Body of pancreas (tissue), 4 donors: ENCODE measurements at regions not wholly inside any gene's neighbourhood (a gene's known extent, or its start where the extent isn't known, plus 50 kb on each side); places are given as distances from the start of the nearest gene placed in this dataset.

Experiments
- ATAC-seq: fragments of 150-250 bp; one replicate; pipeline ENCODE4 v1.9.1; 2016
- DNase-seq, 4 donors: peaks; one replicate each; pipeline ENCODE4 v3.0.0-alpha.2; 2019
- H3K27ac ChIP-seq, 4 donors: fragments of 200-600 bp; sonication (generic); 1 replicate in 3 of 4; 2 replicates in 1 of 4; pipeline versions ENCODE4 v1.5.1 to v1.6.1; 2016 to 2019; ENCODE audit warnings: mild to moderate bottlenecking in 1 of 4, mixed read lengths in 1 of 4, moderate library complexity in 1 of 4
- H3K27me3 ChIP-seq, 2 donors: fragments of 200-600 bp; sonication (generic); one replicate each; pipeline ENCODE4 v1.6.0; 2016; ENCODE audit warnings: mild to moderate bottlenecking in 1 of 2
- H3K36me3 ChIP-seq, 2 donors: fragments of 200-600 bp; sonication (generic); replicated peaks in 1 of 2; 2 replicates each; pipeline ENCODE4 v1.5.1; 2016; ENCODE audit warnings: low read depth in 2 of 2; ENCODE audit not compliant: insufficient read depth in 1 of 2
- H3K4me1 ChIP-seq: fragments of 200-600 bp; sonication (generic); one replicate; pipeline ENCODE4 v1.6.0; 2016
- H3K4me3 ChIP-seq, 2 donors: fragments of 200-600 bp; sonication (generic); 1 replicate in 1 of 2; 2 replicates in 1 of 2; pipeline ENCODE4 v1.5.1; 2016 to 2019
- H3K9me3 ChIP-seq, 3 donors: fragments of 200-600 bp; sonication (generic); 1 replicate in 2 of 3; 2 replicates in 1 of 3; pipeline ENCODE4 v1.5.1; 2016
- POLR2A ChIP-seq, 3 donors: fragments of 450-650 bp; IDR thresholded peaks; one replicate each; pipeline ENCODE4 v1.6.1; 2016; ENCODE audit warnings: antibody characterized with exemption in 3 of 3, mild to moderate bottlenecking in 2 of 3
- WGBS, 2 donors: methylation state at CpG; one replicate each; pipeline ENCODE4 v1.1.5; 2017; 5-methylcytosine and 5-hydroxymethylcytosine counted together
- intact Hi-C: fragments of 100-400 bp; cut with DNase I; formaldehyde crosslinking; loops from one replicate; pipeline ENCODE4 v1.15.1; 2023
- TF ChIP-seq, protein P1 (sequence below), 7 experiments: fragments of 450-650 bp in 4 of 7; fragments of 200-600 bp in 3 of 7; sonication (generic) in 3 of 7; IDR thresholded peaks; one replicate each; pipeline ENCODE4 v1.5.1; 2016 to 2019; ENCODE audit warnings: antibody characterized with exemption in 7 of 7

DNA sequence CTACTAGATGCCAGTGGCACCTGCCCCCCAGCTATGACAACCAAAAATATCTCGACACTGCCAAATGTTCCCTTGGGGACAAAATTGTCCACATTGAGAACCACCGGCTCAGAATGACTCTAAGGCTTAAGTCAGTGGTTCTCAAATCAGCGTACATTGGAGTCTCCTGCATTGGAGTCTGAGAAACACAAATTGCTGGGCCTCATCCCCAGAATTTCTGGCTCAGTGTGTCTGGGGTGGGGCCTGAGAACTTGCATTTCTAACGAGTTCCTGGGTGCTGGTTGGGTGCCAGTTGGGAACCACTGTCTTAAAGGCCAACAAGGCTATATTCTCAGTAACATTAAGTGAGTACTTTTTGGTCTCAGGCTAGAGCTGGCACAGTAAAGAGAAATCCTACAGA is 77.7 kb upstream of the GADD45A start:
- Histone ChIP-seq H3K4me1 (no peaks in the 10 kb centered on the region), H3K9me3 (no peaks in the 10 kb centered on the region), H3K36me3 (no peaks in the 10 kb centered on the region), H3K4me3 (no peak overlapping the region), H3K27me3 (no peaks in the 10 kb centered on the region), H3K27ac (no peak overlapping the region)
- TF ChIP-seq POLR2A (IDR thresholded peaks at IDR 0.05), result no peak
- TF ChIP-seq, protein P1, sequence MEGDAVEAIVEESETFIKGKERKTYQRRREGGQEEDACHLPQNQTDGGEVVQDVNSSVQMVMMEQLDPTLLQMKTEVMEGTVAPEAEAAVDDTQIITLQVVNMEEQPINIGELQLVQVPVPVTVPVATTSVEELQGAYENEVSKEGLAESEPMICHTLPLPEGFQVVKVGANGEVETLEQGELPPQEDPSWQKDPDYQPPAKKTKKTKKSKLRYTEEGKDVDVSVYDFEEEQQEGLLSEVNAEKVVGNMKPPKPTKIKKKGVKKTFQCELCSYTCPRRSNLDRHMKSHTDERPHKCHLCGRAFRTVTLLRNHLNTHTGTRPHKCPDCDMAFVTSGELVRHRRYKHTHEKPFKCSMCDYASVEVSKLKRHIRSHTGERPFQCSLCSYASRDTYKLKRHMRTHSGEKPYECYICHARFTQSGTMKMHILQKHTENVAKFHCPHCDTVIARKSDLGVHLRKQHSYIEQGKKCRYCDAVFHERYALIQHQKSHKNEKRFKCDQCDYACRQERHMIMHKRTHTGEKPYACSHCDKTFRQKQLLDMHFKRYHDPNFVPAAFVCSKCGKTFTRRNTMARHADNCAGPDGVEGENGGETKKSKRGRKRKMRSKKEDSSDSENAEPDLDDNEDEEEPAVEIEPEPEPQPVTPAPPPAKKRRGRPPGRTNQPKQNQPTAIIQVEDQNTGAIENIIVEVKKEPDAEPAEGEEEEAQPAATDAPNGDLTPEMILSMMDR (IDR thresholded peaks at IDR 0.05), result no peak
- intact Hi-C loops, result no loop called here
- 76 to 80% methylated on average over 4 of the region's 4 CpGs for WGBS, 2 donors
- ATAC-seq, result no peak
- DNase-seq, result no peak

DNA sequence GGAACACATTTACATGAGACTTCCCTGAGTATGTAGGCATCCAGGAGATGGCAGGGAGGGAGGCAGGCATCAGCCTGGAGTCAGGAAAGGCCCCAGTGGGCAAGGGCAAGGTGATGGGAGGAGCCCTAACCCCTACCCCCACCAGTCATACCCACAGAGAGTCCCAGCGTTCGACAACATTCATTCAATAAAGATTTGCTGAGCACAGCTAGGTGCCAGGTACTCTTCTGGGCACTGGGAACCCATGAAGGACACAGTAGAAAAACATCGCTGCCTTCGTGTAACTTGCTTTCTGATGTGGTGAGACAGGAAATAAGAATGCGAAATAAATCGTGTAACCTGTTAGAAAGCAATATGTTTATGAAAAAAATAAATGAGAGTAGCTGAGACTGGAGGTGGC is 77.3 kb upstream of the GADD45A start:
- DNase-seq, result no peak
- no peak for ATAC-seq
- WGBS, 2 donors, result 86 to 89% methylated on average over 6 of the region's 6 CpGs
- Histone ChIP-seq H3K27ac (no peak overlapping the region), H3K36me3 (no peaks in the 10 kb centered on the region), H3K9me3 (no peaks in the 10 kb centered on the region), H3K4me1 (no peaks in the 10 kb centered on the region), H3K4me3 (no peak overlapping the region), H3K27me3 (no peaks in the 10 kb centered on the region)
- intact Hi-C loops, result no loop called here
- TF ChIP-seq POLR2A (IDR thresholded peaks at IDR 0.05), result no peak
- TF ChIP-seq, protein P1 (IDR thresholded peaks at IDR 0.05), result no peak

DNA sequence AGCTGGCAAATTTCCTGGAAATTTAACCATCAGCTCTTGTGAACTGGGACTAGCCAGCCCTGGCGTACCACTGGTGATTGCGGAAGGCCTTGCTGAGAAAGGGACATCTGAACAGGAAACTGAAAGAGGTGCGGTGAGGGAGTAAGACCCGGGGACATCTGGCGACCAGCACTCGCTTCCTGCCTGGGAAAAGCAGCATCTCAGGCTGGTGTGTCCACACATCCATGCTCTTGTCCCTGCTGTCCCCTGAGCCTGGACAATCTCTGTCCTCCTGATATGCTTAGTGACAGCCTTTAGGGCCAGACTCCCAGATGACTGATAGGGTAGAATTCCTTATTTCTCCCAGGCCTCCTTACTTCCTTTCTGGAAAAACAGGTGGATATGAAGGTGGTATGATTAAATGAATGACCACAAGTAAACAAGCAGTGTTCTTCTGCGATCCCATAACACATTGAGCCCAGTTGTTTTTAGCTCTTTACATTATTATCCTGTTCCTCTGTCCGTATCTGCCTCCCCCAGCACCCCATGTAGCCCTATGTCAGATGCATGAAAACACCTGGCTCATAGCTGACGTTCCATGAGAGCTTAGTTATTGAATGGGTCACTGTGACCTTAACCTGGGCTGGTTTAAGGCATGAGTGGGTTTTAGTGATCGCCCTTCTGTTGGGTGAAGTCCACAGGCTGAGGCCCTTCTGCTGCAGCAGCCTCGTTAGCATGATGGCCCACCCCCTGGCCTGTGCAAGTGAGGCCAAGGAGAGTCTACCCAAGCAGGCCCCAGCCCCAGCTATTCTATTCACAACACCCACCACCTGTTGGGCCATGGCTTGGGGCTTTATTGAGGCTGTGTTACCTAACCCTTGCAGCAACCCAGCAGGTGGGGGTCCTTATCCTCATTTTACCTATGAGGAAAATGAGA is 76.1 kb upstream of the GADD45A start:
- no peak for TF ChIP-seq POLR2A (IDR thresholded peaks at IDR 0.05)
- TF ChIP-seq, protein P1 (IDR thresholded peaks at IDR 0.05), result no peak
- intact Hi-C loops, result no loop called here
- Histone ChIP-seq H3K4me1 (no peaks in the 10 kb centered on the region), H3K27me3 (no peaks in the 10 kb centered on the region), H3K36me3 (no peaks in the 10 kb centered on the region), H3K9me3 (no peaks in the 10 kb centered on the region), H3K4me3 (no peak overlapping the region), H3K27ac (no peak overlapping the region)
- DNase-seq, result no peak
- WGBS, 2 donors, result 86 to 88% methylated on average over 11 of the region's 11 CpGs
- no peak for ATAC-seq

DNA sequence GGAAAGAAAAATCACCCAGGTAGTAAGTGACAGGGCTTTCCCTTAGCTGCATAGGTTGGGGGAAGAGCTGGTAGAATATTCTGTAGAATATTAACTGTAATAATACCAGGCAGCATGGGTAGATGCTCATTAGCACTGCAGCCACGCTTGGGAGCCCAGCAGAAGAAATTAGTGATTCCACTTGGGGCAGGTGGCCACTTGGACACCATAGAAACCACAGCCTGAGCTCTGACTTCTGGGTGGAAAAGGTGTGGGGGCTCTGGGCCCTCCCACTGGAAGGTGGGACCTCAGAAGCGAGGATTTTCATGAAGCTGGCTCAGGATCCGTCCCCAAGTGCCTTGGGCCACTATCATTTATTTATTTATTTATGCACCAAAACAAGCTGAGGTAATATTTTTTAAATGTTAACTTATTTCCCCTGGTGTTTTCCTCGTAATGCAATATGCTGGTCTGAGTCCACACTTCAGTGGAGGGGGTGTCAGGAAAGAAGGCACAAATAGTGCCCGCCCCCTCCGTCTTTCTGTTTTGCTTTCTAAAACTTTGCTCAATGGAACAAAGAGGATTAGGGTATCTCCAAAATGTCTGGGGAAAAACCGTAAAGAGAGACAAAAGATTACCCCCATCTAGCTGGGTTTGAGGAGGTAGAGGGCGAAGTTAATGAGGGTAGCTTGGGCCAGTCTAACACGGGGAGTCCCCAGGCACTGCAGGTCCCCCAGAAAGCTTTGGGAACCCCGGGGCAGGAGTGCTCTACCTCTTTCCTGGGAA is 75.2 kb upstream of the GADD45A start:
- intact Hi-C loops, result no loop called here
- DNase-seq (no peak), ATAC-seq (no peak)
- Histone ChIP-seq H3K27me3 (no peaks in the 10 kb centered on the region), H3K36me3 (no peaks in the 10 kb centered on the region), H3K27ac (no peak overlapping the region), H3K4me3 (no peak overlapping the region), H3K4me1 (no peaks in the 10 kb centered on the region), H3K9me3 (no peaks in the 10 kb centered on the region)
- WGBS, 2 donors, result 79% methylated on average over 9 to 10 of the region's 10 CpGs
- no peak for TF ChIP-seq POLR2A (IDR thresholded peaks at IDR 0.05)
- TF ChIP-seq, protein P1 (IDR thresholded peaks at IDR 0.05), result no peak
